ENCODE measurements at regions not wholly inside any gene's neighbourhood (a gene's known extent, or its start where the extent isn't known, plus 50 kb on each side); places are given as distances from the start of the nearest gene placed in this dataset.

DNA sequence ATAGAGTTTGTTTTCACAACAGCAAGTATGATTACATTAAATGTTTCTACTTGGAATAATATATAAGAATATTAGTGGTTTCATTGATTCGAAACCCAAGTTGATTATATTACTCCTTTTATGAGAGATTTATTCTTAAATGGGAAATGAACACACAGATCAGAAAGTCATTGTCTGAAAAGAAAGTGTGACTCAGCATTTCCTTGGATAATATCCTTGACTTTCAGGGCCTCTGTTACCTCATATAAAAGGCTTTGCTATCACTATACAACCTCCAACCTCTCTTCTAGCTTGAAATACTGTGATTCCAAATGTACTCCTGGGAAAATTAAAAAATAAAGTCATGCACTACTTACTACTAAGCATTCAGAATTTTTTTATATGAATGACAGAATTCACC, 295.3 kb upstream of the LYPLAL1 start:
- no peak for DNase-seq
- TF ChIP-seq, protein P1, sequence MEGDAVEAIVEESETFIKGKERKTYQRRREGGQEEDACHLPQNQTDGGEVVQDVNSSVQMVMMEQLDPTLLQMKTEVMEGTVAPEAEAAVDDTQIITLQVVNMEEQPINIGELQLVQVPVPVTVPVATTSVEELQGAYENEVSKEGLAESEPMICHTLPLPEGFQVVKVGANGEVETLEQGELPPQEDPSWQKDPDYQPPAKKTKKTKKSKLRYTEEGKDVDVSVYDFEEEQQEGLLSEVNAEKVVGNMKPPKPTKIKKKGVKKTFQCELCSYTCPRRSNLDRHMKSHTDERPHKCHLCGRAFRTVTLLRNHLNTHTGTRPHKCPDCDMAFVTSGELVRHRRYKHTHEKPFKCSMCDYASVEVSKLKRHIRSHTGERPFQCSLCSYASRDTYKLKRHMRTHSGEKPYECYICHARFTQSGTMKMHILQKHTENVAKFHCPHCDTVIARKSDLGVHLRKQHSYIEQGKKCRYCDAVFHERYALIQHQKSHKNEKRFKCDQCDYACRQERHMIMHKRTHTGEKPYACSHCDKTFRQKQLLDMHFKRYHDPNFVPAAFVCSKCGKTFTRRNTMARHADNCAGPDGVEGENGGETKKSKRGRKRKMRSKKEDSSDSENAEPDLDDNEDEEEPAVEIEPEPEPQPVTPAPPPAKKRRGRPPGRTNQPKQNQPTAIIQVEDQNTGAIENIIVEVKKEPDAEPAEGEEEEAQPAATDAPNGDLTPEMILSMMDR (IDR thresholded peaks at IDR 0.05; ENCODE audit: borderline replicate concordance) = no peak
- intact Hi-C loops (cut with micrococcal nuclease) = no loop called here
- H3K27me3 ChIP-seq (ENCODE audit: low read depth) = no peaks in the 10 kb centered on the region
- H3K4me3 ChIP-seq = no peak overlapping the region
- no peaks in the 10 kb centered on the region for H3K4me1 ChIP-seq
- no peak overlapping the region for H3K27ac ChIP-seq (replicated peaks)
- H3K36me3 ChIP-seq = no peaks in the 10 kb centered on the region
- no peaks in the 10 kb centered on the region for H3K9me3 ChIP-seq (replicated peaks)

DNA sequence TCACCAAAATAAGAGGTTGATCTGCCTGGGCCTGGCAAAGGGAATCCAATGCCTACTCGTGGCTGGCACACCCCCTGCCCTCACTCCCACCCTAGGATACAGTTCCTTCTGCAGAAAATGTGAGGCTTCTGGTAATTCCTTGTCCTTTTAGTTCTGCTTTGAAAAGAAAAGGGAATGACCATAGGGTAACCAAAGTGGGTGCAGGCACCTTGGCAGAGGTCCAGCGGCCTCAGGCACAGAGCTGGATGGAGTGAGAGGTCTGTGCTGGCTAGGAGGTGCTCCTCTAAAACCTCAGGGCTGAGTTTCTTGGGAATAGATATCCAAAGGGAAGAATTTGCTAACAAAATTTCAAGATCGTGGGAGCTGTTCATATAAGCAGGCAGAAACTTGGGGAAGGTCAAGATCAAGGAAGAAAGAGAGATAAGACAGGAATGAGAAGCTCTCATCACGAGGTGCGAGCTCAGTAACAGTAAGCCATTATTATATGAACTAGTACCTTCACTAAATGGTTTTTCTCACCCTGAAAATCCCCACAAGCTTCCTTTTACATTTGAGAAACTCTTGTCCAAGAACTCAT, 293.1 kb upstream of the LYPLAL1 start:
- H3K27me3 ChIP-seq (ENCODE audit: low read depth) = no peaks in the 10 kb centered on the region
- TF ChIP-seq, protein P1 (IDR thresholded peaks at IDR 0.05; ENCODE audit: borderline replicate concordance) = no peak
- no peaks in the 10 kb centered on the region for H3K9me3 ChIP-seq (replicated peaks)
- no peak overlapping the region for H3K4me3 ChIP-seq
- intact Hi-C loops (cut with micrococcal nuclease) = no loop called here
- no peak for DNase-seq
- no peak overlapping the region for H3K27ac ChIP-seq (replicated peaks)
- H3K4me1 ChIP-seq = no peaks in the 10 kb centered on the region
- H3K36me3 ChIP-seq = no peaks in the 10 kb centered on the region

DNA sequence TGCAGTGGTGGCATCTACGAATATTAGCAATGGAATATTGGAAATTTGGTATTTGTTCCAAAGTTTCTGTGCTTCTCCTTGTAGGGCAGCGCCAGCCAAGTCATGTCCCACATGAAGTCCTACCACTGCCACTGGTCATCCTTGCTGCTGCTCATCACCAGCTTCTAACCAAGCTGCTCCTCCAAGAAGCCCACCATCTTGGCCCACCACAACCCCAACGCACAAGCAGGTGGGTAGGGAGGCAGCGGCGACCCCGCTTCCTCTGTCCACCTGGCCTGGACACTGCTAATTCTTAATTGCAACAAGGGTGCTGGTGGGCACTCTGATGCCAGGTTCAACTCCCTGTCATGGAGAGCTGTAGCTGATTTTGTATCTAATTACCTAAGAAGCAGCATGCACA, 291.2 kb upstream of the LYPLAL1 start:
- Histone ChIP-seq H3K36me3 (no peaks in the 10 kb centered on the region), H3K27ac (replicated peaks) (no peak overlapping the region), H3K9me3 (replicated peaks) (no peaks in the 10 kb centered on the region), H3K27me3 (ENCODE audit: low read depth) (no peaks in the 10 kb centered on the region), H3K4me3 (no peak overlapping the region), H3K4me1 (peaks cover 11% of the 10 kb centered on the region)
- TF ChIP-seq, protein P1 (IDR thresholded peaks at IDR 0.05; ENCODE audit: borderline replicate concordance) = no peak
- intact Hi-C loops (cut with micrococcal nuclease) = no loop called here
- no peak for DNase-seq

DNA sequence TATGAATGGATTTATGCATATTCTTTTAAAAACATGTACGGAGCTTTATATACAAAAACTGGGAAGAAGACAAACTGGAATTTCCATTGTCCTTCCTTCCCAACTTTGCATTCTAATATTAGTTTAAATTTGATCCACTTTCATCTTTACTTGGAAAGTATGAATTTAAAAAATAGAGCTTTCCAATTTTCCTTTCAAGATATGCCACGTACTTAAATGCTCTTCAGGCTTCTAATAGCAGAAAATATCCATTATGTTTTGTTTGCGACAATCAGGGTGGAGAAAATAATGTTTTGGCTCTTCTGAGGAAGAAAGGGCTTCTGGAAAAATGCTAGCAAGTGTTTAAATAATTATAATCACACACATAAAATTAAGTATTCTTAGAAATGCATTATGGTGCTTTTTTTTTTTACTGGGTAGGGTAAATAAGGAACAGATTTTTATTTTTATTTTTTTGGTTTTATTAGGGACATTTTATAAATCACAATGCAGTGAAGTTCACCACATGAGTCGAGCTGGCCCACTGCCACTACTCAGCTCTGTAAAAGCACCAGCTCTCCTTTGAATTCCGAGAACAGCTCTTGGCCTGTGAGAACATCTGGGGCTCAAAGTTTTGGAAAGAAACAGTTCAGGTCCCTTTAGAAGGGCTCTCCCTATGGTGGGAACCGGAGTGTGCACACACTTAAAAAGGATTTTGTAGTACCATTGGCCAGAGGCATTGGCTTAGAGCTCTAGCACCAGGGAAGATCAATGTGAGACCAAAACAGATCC, 287.4 kb upstream of the LYPLAL1 start:
- intact Hi-C loops (cut with micrococcal nuclease) = no loop called here
- H3K4me1 ChIP-seq = peaks cover 11% of the 10 kb centered on the region
- H3K27me3 ChIP-seq (ENCODE audit: low read depth) = no peaks in the 10 kb centered on the region
- H3K27ac ChIP-seq (replicated peaks) = peak overlapping the region; percentile 10
- H3K9me3 ChIP-seq (replicated peaks) = no peaks in the 10 kb centered on the region
- H3K4me3 ChIP-seq = no peak overlapping the region
- DNase-seq = peak; percentile 59
- TF ChIP-seq, protein P1 (IDR thresholded peaks at IDR 0.05; ENCODE audit: borderline replicate concordance) = no peak
- no peaks in the 10 kb centered on the region for H3K36me3 ChIP-seq

DNA sequence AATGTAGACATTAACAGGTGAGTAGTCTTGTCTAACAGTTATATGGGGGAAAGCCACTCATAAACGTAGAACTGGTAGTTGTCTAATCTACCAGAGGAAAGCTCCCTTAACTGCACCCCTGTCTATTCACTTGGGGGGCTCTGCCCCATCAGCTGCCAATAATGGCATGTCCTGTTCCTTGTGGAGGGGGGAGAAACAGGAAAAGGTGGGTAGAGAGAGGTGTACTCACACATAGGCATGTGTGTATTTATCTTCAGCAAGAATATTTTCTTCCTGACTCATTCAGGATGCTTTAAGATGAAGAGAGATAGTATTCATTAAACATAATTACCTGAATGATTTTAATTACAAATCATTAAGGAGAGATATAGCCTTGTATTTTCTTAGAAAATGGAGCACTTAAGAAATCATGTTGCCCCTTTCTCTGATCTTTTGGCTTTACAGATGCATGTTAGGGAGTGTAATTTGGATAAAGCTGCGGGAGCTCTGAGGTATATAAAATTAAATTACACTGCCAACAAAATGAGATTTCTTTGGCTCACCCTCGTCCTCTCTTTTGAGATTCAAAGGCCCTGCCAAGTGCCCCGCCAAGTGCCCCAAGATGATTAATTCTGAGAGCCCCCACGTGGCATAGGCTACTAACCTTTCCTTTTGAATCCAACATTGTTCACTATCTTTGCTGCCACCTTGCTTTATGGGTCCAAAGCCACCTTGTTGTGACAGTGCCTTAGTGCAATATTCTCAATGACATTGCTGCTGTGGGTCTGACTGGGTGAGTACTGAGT, 286.3 kb upstream of the LYPLAL1 start:
- TF ChIP-seq, protein P1 (IDR thresholded peaks at IDR 0.05; ENCODE audit: borderline replicate concordance) = no peak

More for the DNA sequence above, 286.3 kb upstream of the LYPLAL1 start:
- Histone ChIP-seq H3K27me3 (ENCODE audit: low read depth) (no peaks in the 10 kb centered on the region), H3K27ac (replicated peaks) (no peak overlapping the region), H3K9me3 (replicated peaks) (no peaks in the 10 kb centered on the region), H3K4me1 (peaks cover 11% of the 10 kb centered on the region), H3K36me3 (no peaks in the 10 kb centered on the region), H3K4me3 (no peak overlapping the region)
- DNase-seq = no peak
- intact Hi-C loops (cut with micrococcal nuclease) = no loop called here

Measured in left ventricle myocardium inferior (tissue), 1 donor.